Osteocyte (in vitro differentiated cells): ENCODE measurements at regions not wholly inside any gene's neighbourhood (a gene's known extent, or its start where the extent isn't known, plus 50 kb on each side); places are given as distances from the start of the nearest gene placed in this dataset.

Experiments
- DNase-seq: peaks from one replicate; pipeline ENCODE4 v3.0.0; 2021; ENCODE audit warnings: mixed read lengths; ENCODE audit not compliant: unreplicated experiment; ENCODE audit errors: extremely low spot score
- H3K27ac Mint-ChIP-seq: one replicate; pipeline ENCODE4 v1.8.0; 2021; ENCODE audit warnings: mild to moderate bottlenecking, mixed read lengths; ENCODE audit not compliant: unreplicated experiment
- H3K27me3 Mint-ChIP-seq: one replicate; pipeline ENCODE4 v1.8.0; 2021; ENCODE audit warnings: mixed read lengths; ENCODE audit not compliant: unreplicated experiment
- H3K36me3 Mint-ChIP-seq: one replicate; pipeline ENCODE4 v1.8.0; 2021; ENCODE audit warnings: mixed read lengths; ENCODE audit not compliant: unreplicated experiment
- H3K4me1 Mint-ChIP-seq: one replicate; pipeline ENCODE4 v1.8.0; 2021; ENCODE audit warnings: mixed read lengths; ENCODE audit not compliant: unreplicated experiment
- H3K4me3 Mint-ChIP-seq: one replicate; pipeline ENCODE4 v1.8.0; 2021; ENCODE audit warnings: mild to moderate bottlenecking, moderate library complexity, mixed read lengths; ENCODE audit not compliant: unreplicated experiment
- H3K9me3 Mint-ChIP-seq: one replicate; pipeline ENCODE4 v1.8.0; 2021; ENCODE audit warnings: mixed read lengths; ENCODE audit not compliant: unreplicated experiment
- TF ChIP-seq, protein P1 (sequence below): fragments of 200-600 bp; sonication (generic); IDR thresholded peaks from 2 replicates; pipeline ENCODE4 v1.5.0; 2021; ENCODE audit warnings: antibody characterized with exemption, mild to moderate bottlenecking, moderate library complexity

DNA sequence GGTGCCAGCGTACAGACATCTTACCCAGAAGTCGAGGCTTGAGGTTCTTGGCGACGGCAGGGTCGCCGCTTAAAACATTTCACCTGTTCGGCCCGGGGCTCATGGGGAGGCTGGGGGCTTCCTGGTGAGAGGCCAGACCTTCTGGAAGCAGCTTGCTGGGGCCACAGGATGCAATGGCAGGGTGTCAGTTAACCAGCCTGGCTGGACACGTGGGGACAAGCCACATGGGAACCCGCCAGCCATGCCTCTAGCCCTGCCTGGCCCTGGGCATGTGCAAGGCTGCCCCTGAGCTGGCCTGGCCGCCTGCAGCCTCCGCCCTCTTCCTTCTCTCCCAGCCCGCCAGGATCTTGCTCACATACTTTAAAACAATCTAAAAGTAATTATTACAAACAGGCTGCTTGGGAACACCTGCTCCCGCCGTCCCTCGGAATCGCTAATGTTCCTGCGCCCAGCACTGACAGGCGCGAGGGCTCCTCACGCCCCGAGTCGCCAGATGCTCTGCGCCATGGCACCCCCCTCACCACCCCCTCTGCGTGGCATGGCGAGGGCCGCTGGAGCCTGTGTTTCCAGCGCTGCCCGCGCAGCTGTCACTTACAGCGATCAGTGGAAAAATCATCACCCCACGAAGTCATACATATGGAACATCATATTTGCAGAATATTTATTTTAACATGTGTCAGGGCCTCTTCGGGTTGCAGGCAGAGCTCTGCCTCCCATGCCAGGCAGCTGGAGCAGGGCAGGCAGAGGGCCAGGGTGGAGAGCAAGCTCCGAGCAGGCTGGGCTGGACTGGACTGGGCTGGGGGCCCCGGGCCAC is 188.7 kb upstream of the GSE1 start:
- TF ChIP-seq, protein P1, sequence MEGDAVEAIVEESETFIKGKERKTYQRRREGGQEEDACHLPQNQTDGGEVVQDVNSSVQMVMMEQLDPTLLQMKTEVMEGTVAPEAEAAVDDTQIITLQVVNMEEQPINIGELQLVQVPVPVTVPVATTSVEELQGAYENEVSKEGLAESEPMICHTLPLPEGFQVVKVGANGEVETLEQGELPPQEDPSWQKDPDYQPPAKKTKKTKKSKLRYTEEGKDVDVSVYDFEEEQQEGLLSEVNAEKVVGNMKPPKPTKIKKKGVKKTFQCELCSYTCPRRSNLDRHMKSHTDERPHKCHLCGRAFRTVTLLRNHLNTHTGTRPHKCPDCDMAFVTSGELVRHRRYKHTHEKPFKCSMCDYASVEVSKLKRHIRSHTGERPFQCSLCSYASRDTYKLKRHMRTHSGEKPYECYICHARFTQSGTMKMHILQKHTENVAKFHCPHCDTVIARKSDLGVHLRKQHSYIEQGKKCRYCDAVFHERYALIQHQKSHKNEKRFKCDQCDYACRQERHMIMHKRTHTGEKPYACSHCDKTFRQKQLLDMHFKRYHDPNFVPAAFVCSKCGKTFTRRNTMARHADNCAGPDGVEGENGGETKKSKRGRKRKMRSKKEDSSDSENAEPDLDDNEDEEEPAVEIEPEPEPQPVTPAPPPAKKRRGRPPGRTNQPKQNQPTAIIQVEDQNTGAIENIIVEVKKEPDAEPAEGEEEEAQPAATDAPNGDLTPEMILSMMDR = no peak
- no peak for DNase-seq
- Mint-ChIP-seq H3K27ac (no peak overlapping the region), H3K36me3 (no peaks in the 10 kb centered on the region), H3K4me1 (peaks cover 21% of the 10 kb centered on the region), H3K27me3 (no peaks in the 10 kb centered on the region), H3K4me3 (no peak overlapping the region), H3K9me3 (no peaks in the 10 kb centered on the region)

DNA sequence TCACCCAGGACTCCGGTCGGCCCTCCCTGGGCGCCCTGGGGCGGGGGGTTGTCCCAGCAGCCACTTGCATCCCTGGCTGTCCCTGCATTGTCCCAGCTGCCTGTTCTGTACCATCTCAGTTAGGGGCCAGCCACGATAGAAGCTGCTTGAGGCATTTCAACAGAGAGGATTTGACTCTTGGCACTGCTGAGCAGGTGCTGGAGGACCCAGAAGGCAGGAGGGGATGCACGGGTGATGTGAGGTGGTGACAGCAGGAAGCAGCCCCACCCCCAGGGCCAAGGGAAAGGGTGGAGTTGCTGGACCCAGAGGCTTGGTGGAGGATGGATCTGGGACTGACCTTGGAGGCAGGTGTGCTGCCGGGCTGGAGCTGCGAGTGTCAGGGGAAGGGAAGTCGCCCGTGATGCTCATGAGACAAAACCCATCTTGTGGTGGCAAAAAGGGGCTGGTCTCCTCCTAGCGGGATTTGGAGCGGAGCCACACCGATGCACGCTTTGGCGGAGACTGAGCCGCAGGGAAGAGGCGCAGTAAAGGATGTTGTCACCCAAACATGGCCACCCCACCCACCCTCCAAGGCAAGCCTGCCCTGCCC is 188.0 kb upstream of the GSE1 start:
- no peak for DNase-seq
- H3K4me3 Mint-ChIP-seq = no peak overlapping the region
- TF ChIP-seq, protein P1 = no peak
- no peak overlapping the region for H3K27ac Mint-ChIP-seq
- no peaks in the 10 kb centered on the region for H3K9me3 Mint-ChIP-seq
- H3K36me3 Mint-ChIP-seq = no peaks in the 10 kb centered on the region
- peaks cover 4% of the 10 kb centered on the region for H3K27me3 Mint-ChIP-seq
- peaks cover 21% of the 10 kb centered on the region for H3K4me1 Mint-ChIP-seq

DNA sequence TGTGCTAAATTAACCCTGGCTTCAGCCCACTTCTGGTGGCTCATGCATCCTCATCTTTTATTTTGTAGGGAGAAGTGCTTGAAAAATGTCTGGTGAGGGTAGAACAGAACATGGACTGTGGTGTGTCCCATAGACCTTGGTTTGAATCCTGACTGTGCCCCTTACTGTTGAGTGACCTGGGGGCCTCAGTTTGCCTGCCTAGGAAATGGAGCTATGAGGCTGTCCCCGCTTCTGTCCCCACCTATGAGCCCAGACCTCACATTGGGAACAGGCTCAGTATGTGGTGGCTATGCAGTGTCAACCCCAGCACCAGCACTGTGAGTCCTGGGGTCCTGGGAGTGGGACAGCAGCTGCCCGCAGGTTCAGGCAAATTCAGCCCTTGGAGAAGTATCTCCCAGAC is 186.3 kb upstream of the GSE1 start:
- DNase-seq = no peak
- Mint-ChIP-seq H3K36me3 (no peaks in the 10 kb centered on the region), H3K4me3 (no peak overlapping the region), H3K9me3 (no peaks in the 10 kb centered on the region), H3K27ac (no peak overlapping the region), H3K4me1 (peaks cover 14% of the 10 kb centered on the region), H3K27me3 (peaks cover 4% of the 10 kb centered on the region)
- TF ChIP-seq, protein P1 = no peak

DNA sequence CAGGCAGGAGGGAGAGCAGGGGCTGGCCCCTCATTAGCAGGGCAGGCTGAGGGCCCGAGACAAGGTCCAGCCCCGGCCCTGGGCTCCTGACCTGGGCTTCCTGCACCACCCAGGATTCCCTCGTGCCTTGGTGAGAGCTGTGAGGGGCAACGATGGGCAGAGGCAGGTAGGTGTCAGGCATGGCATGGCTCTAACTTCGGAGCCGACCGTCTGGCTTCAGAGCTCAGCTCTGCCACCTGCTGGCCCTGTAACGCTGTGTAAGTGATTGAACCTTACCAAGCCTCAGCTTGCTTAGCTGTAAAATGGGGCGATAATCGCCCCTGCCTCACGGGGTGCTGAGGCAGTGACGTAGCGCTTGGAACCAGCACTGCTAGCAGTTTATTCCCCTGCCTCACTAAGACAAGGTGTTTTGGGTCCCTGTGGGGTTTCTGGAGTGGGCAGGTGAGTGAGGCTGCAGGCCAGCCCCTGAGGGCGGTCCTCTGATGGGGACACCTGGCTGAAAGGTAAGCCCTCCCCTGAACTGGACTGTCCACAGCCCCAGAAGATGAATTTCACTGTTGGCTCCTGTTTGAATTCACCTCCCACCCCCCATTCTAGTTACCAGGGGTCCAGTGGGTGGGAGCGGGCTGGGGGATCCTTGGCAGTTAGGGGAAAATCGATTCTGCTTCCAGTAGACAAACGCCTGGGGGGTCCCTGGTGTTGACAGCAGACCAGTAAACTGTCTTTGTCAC is 184.8 kb upstream of the GSE1 start:
- no peaks in the 10 kb centered on the region for H3K9me3 Mint-ChIP-seq
- TF ChIP-seq, protein P1 = peak; percentile 49
- H3K4me3 Mint-ChIP-seq = no peak overlapping the region
- no peak for DNase-seq
- H3K27me3 Mint-ChIP-seq = peaks cover 4% of the 10 kb centered on the region
- H3K4me1 Mint-ChIP-seq = peaks cover 6% of the 10 kb centered on the region
- no peaks in the 10 kb centered on the region for H3K36me3 Mint-ChIP-seq
- H3K27ac Mint-ChIP-seq = no peak overlapping the region
